ENCODE measurements at regions not wholly inside any gene's neighbourhood (a gene's known extent, or its start where the extent isn't known, plus 50 kb on each side); places are given as distances from the start of the nearest gene placed in this dataset.

DNA sequence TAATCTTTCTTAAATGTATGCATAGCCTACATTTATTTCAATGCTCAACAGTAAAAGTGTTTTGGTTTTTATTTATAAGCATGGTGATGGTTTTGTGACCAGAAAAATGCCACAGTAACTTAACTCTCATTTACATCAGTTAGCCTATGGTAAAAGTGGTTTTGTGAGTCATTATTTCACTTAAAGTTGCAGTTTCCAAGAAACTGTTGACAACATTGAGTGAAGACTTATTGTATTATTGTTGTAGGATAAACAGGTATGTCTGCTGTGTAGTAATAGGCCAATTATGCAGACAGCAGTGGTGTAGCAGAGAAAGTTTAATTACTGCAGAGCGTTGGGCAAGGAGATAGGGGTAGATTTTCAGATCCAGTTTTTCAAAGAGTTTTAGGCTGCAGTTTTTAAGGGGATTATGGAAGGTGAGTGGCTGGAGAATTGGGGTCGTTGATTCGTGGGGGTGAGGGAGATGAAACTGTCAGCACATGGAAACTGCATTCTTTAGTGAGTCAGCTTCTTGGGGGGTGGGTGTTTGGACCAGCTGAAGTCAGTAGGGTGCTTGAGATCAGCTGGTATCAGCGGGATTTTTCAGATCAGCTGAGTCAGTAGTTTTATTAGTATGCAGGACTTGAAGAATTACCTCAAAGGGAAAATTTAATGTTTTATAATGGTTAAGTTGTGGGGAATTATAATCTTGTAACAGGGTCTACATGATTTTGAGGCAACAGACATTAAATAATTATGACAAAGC lies 168.7 kb upstream of the FMN2 start:
- DNase-seq (ENCODE audit: low read depth, low spot score): no peak

DNA sequence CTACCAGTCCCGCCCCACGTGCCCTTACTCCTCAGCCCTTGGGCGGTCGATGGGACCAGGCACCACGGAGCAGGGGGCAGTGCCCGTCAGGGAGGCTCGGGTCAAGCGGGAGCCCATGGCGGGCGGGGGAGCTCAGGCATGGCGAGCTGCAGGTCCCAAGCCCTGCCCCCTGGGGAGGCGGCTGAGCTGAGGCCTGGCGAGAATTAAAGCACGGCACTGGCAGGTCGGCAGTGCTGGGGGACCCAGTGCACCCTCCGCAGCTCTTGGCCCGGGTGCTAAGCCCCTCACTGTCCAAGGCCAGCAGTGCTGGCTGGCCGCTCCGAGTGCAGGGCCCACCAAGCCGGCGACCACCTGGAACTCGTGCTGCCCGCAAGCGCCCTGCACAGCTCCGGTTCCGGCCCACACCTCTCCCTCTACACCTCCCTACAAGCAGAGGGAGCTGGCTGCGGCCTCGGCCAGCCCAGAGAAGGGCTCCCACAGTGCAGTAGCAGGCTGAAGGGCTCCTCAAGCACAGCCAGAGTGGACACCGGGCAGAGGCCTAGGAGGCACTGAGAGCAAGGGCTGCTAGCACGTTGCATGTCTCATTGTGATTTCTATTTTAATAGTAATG lies 166.8 kb upstream of the FMN2 start:
- DNase-seq (ENCODE audit: low read depth, low spot score): no peak

DNA sequence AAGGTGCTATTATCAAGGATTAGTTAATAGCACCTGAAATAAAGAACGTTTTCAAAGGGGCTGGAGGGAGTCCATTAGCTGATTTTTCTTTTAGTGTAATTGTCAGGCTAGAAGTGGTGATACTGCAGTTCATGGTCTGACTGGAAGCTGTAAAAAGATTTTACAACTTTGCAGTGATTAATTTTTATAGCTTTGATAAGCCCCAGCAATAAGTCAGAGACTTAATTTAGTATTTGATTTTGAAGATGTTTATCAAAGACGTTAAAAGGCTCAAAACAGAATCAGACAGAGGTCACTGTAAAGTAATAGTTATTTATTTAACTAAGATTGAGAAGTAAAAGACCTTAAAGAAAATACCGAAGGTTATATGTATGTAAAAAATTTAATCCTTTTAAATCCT lies 165.5 kb upstream of the FMN2 start:
- no peak for DNase-seq (ENCODE audit: low read depth, low spot score)

DNA sequence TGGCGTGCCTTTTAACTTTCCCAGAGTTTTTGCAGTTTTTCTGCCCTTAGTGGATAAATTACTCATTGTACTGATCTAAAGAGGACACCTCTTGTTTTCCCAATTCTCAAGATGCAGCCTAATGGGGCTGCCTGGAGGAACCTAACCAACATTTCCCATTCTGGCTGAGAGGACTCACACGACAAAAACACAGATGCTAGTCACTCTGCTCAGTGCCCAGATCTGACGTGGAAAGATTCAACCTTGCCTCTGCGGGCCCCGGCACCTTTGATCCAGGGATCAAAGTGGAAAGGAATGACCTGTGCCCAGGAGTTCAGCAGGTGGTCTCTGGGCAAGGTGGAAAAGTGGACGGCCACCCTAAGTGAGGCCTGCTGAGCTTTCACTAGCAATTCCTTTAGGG lies 162.4 kb upstream of the FMN2 start:
- DNase-seq (ENCODE audit: low read depth, low spot score): no peak

DNA sequence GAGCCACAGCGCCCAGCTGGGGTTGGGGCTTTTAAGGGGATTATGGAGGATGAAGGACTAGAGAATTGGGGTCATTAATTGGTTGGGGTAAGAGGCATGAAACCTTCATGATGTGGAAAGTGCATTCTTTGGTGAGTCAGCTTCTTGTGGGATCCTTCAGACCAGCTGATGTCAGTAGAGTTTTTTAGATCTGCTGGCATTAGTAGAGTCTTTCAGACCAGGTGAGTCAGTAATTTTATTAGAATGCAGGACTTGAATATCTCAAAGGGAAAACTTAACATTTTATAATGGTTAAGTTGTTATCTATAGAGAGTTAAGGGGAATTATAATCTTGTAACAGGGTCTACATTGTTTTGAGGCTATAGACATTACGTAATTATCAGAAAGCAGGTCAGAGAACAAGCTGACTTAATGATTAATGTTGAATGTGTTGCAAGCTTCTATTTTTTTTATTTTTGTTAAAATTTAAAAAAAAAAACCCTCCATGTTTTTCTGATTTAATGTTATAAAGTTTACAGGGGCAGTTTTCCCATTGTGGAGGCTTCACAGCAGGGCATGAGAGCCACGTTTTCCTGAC lies 160.9 kb upstream of the FMN2 start:
- no peak for DNase-seq (ENCODE audit: low read depth, low spot score)

DNA sequence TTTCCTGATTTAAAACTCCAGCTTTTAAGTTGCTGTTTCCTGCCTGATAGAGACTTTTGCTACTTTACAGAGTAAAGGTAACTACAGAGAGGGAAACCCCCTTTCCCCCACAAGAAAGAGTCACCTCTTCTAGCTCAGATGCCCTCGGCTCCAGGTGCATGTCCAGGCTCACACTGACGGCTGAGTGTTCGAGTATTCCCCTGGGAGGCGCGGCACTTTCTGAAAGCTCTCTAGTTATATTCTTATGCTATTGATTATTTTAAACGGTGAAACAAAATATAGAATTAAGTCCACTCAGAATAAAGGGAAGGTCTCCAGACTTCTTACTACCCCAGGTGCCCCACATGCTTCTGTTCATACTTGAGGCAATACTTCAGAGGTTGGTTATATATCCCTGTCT lies 160.3 kb upstream of the FMN2 start:
- no peak for DNase-seq (ENCODE audit: low read depth, low spot score)

DNA sequence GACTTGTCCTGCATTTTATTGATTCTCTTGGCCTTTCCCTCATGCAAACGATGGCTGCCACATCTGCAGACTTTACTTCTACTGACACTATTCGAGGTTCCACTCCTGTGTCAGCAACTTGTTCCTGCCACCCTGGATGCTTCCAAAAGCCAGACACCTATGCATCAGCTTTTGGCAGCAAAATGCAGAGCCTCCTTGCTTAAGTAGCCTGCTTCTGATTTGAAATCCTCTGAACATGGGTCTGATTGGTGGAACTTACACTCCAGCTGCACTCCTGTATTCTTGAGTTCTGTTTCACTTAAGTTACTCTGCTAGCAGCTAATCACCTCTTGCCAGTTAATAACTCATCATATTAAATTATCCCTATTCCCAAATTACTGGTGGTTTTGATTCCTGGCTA lies 152.1 kb upstream of the FMN2 start:
- no peak for DNase-seq (ENCODE audit: low read depth, low spot score)

DNA sequence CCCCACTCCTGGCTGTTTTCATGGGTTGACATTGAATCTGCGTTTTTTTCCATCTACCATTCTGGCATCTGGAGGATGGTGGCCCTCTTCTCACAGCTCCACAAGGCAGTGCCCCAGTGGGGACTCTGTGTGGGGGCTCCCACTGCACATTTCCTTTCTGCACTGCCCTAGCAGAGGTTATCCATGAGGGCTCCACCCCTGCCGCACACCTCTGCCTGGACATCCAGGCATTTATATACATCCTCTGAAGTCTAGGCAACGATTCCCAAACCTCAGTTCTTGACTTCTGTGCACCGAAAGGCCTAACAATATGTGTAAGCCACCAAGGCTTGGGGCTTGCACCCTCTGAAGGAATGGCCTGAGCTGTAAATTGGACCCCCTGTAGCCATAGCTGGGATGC lies 147.9 kb upstream of the FMN2 start:
- no peak for DNase-seq (ENCODE audit: low read depth, low spot score)

DNA sequence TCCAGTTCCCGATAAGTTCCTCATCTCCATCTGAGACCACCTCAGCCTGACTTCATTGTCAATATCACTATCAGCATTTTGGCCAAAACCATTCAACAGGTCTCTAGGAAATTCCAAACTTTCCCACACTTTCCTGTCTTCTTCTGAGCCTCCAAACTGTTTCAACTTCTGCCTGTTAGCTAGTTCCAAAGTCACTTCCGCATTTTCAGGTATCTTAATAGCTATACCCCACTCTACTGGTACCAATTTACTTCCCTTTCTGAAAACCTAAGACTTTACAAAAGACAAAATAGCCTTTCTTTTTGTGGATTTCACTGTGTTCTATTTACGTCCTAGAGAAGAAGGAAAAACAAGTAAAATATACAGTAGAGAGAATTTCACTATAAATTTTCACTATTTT lies 147.0 kb upstream of the FMN2 start:
- DNase-seq (ENCODE audit: low read depth, low spot score): no peak

DNA sequence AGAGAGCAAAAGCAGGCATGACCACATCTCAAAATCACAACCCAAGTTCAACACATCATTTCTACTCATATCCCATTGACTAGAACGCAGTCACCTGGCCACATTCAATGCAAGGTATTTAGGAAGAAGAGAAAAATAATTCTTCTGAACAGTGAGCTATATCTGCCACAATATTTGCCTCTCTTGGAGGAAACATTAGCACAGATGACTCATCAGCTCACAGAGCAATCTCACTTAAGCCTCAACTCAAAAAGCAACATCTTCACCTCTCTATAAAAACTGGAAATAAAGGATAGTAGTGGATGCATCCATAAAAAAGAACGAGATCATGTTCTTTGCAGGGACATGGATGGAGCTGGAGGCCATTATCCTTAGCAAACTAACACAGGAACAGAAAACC lies 143.9 kb upstream of the FMN2 start:
- no peak for DNase-seq (ENCODE audit: low read depth, low spot score)

DNA sequence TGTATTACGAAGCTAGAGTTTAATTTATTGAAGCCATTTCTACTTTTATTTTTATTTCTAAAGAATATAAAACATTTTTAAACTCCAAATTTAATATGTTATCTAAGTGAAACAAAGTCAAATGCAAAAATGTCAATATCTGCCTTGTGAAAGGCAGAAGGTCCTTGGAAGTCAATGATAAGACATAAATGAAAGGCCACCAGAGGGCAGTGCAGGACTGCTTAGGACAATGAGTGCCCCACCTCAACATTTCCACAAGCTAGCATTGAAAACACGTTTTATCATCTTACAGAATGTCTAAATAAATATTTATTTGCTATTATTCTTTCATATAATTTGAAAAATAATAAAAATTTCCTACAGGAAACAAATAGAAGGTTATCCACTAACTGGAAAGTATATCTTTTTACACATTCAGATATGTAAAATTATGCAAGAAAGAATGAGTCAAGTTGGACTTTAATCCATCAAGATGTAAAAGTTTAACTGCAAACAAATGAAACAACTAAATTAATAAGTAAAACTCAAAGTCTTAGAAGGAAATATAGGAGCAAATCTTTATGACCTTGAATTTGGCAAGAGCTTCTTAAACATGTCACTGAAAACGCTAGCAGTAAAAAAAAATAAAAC lies 140.1 kb upstream of the FMN2 start:
- DNase-seq (ENCODE audit: low read depth, low spot score): peak; percentile 11

DNA sequence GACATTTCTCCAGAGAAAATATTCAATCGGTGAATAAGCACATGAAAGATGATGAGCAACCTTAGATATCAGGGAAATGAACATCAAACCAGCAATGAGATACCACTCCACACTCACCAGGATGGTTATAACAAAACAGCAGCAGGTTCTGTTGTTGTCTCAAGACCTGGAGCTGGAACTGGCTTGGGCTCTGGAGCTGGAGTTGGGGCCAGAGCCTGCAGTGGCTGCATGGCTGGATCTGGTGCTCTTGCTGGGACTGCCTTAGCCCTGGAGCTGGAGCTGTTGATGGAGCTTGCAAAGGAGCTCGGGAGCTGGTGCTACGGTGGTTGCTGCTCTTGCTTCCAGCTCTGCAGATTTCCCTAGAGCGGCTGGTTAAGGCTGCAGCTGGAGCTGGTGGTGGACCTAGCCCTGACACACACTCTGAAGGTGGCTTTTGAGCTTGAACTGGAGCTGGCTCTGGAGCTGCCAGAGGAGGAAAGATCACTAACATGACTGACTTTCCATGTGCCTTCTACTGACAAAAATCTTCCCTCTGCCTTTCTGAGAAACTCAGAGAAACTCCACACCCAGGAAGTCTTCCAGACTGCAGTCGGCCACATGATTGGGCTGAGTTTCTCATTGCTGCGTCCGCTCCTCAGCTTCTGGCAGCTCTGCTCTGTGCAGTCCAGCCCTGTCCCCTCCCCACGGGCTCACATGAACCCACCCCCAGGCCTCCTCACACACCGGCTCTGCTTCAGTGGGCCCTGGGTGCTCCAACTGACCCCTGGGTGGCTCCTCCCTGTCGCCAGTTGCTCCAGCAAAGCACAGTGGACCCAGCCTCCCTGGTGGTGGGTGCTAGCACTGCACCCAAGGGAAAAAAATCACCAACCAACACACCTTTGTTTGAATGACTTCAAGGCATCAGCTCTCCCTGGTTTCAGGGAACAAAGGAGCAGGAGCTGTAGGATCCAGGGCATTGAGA lies 139.1 kb upstream of the FMN2 start:
- DNase-seq (ENCODE audit: low read depth, low spot score): no peak

DNA sequence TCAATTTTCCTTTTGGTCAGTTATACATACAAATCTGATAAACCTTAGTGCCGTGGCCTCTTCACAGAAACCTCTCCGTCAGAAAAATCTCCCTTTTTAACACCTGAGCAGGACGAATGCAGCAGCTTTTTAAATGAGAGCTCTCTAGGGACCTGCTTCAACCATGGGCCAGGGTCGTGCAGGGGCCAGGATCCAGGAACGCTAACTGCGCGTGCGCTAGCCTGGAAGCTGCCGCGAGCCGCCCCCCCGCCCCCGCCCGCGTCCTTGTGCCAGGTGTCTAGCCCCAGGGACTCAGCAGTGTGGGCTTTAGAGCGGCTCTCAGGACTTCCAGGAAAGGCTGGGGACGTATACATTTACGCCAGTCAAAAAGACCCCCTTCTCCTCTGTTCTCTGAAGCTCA lies 136.8 kb upstream of the FMN2 start:
- DNase-seq (ENCODE audit: low read depth, low spot score): no peak

DNA sequence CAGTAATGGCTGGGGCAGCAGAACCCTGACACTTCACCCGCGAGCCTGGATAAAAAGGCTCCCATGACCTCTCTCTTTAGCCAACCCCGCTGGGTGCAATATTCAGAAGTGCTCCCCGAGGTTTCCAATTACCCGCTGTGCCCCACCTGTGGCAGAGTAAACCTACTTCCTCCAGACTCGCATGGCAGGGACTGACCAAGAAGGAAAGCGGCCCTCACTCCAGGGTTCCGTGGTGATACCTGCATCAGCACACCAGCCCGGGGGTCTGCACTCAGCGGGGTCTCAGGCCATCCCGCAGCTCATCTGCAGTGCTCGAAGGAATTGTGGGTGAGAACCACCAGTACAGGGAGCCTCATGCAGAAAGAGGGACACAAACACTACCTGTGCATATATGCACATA lies 136.3 kb upstream of the FMN2 start:
- DNase-seq (ENCODE audit: low read depth, low spot score): no peak

DNA sequence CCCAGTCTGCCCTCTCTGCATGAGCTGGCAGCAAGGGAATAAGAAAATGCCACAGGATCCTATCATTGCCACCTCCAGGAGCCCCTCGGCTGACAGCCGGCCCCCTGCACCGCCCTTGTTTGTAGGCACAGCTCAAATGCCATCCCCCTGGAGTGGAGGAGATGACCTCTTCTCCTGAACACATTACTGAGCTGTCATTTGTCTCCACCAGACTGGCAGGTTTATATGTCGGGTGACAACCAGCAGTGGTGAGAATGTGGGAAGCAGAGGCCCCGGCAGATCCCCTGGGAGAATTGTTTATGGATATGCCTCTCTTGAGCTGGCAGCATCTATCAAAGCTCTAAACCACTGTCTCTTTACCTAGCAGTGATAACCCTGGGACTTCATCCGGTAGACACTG lies 135.4 kb upstream of the FMN2 start:
- no peak for DNase-seq (ENCODE audit: low read depth, low spot score)

DNA sequence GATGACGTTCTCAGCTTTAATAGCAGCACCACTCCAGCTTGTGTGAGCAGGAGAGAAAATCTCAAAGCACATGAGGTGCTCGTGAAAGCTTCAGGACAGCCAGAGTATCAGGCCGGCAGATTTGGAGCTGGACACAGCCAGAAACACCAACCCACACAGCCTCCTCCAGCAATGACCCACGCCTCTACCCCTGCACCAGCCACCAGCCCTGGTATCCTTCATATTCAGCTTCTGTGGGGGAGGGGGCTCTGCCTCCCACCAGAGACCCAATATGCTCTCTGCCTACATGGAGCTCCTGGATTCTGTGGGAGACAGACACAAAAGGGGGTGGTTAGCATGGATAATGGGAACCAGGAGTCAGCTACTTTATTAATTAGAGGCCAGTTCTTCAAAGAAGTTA lies 133.6 kb upstream of the FMN2 start:
- DNase-seq (ENCODE audit: low read depth, low spot score): no peak

DNA sequence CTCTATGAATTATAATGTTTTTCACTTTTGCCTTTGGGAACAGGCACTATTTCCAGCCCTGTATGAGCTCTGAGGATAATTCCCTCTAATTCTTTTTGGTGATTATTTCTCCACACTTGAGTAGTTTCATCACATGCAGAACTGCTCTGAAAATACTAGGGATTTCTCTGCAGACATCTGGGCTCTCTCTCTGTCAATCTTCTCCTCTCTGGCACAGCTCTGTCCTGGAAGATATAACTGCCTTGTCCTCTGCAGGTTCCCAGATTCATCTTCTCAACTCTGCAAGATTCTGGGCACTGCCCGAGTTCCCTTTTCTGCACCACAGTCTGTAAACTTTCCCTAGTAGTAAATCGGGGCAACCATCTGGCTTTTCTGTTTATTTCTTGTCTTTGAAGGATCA lies 131.3 kb upstream of the FMN2 start:
- no peak for DNase-seq (ENCODE audit: low read depth, low spot score)

DNA sequence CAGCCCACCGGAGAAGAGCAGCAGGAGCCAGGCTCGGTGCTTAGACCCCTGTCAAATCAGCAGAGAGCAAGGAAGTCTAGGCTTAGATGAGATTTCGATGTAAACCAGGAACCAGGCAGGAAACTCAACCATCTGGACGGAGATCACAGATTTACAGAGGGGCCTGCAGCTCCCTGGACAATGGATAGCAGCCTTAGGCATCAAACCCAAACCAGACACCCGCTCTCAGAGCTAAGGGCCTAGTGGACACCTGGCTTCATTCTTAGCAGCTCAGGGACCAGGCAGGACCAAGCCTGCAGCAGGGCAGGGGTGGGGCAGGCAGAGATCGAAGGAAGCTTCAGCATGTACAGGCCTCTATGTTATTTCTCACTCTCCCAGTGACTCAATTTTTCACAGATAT lies 127.8 kb upstream of the FMN2 start:
- no peak for DNase-seq (ENCODE audit: low read depth, low spot score)

DNA sequence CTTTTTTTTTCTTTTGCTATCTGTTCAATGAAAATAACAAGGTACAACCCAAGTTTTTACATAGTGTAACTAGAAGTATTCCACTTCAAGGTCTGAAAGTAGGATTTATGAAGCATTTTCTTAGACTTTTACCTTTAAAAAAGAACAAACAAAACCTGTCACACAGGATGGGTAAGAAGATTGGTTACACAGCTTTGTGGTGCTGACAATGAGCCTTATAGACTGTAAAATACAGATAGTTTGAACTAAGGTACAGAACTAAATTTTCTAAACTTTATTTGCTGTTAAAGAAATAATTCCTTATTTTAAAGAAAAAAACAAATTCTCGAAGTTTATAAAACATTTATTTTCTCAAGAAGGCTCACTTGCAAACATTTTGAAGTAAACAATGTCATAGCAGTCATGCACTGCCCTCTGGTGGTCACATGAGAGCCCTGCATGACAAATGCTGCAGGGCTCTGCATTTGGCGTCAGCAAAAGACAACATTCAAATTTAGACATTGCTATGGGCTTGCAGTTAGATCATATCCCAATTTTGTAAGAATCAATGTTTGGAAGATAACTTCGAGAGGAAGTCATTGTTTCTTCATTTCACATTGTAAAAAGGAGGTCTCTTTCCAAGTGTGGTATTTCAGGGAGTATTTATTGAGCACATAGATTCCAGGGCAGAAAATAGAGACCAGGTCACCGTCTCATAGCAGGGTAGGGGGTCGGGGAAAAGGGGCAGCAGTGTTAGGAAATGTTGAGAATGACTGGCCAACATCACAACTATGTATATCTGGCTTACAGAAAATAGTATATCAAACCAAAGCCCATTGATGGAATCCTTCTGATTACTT lies 115.3 kb upstream of the FMN2 start:
- no peak for DNase-seq (ENCODE audit: low read depth, low spot score)

DNA sequence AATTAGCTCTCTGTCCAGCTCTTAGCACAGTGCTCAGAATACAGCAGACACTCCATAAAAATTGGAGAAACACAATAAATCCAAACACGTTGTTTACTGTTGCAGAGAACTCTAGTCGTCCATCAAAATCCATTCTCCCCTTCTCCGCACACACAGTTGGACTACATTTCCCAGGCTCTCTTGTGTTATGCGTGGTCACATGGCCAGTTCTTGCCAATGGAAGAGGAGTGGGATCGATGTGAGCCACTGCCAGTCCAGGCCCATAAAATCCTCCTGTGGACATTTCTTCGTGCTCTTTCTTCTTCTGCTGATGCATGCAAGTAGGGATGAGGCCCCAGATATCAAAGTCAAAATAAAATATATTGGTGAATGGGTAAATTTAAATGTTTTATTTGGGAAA lies 114.3 kb upstream of the FMN2 start:
- no peak for DNase-seq (ENCODE audit: low read depth, low spot score)

DNA sequence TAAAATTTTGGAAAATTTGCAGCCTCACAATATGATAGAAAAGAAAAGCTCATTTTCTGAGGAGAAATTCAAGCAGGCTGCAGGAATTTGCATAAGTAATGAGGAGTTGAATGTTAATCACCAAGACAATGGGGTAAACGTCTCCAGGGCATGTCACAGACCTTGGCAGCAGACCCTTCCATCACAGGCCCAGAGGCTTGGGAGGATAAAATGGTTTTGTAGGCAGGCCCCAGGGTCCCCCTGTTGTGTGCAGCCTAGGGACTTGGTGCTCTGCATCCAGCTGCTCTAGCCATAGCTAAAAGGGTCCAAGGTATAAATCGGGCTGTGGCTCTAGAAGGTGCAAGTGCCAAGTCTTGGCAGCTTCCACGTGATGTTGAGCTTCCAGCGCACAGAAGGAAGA lies 112.2 kb upstream of the FMN2 start:
- no peak for DNase-seq (ENCODE audit: low read depth, low spot score)
